ENCODE measurements at regions not wholly inside any gene's neighbourhood (a gene's known extent, or its start where the extent isn't known, plus 50 kb on each side); places are given as distances from the start of the nearest gene placed in this dataset.

GRCh38 chr9:73259086-73259696, 107.5 kb downstream of the ANXA1 start:
- Histone ChIP-seq H3K27me3 (no peaks in the 10 kb centered on the region), H3K4me1 (no peaks in the 10 kb centered on the region), H3K4me3 (no peak overlapping the region), H3K36me3 (no peaks in the 10 kb centered on the region), H3K27ac (no peak overlapping the region), H3K9me3 (no peaks in the 10 kb centered on the region)
- no peak for DNase-seq
- intact Hi-C loops (cut with DNase I) = no loop called here
- TF ChIP-seq, protein P1, sequence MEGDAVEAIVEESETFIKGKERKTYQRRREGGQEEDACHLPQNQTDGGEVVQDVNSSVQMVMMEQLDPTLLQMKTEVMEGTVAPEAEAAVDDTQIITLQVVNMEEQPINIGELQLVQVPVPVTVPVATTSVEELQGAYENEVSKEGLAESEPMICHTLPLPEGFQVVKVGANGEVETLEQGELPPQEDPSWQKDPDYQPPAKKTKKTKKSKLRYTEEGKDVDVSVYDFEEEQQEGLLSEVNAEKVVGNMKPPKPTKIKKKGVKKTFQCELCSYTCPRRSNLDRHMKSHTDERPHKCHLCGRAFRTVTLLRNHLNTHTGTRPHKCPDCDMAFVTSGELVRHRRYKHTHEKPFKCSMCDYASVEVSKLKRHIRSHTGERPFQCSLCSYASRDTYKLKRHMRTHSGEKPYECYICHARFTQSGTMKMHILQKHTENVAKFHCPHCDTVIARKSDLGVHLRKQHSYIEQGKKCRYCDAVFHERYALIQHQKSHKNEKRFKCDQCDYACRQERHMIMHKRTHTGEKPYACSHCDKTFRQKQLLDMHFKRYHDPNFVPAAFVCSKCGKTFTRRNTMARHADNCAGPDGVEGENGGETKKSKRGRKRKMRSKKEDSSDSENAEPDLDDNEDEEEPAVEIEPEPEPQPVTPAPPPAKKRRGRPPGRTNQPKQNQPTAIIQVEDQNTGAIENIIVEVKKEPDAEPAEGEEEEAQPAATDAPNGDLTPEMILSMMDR (IDR thresholded peaks at IDR 0.05) = no peak
- ATAC-seq = no peak

DNA sequence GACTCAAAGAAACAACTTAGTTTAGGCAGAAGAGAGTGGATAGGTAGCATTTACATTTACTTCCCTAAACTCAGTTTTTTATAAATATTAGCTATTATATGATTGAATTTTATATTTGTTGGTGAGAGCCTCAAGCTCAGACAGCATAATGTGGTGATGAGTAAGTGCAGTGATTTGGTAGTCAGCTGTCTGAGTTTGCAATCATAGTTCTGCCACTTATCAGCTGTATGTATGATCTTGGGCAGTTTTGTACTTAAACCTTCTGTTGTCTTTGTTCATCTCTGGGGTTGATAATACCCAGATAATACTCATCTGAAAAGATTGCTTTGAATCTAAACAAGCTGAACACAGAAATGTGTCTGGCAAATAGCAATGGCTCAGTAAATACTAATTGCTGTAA, 108.8 kb downstream of the ANXA1 start:
- DNase-seq = no peak

DNA sequence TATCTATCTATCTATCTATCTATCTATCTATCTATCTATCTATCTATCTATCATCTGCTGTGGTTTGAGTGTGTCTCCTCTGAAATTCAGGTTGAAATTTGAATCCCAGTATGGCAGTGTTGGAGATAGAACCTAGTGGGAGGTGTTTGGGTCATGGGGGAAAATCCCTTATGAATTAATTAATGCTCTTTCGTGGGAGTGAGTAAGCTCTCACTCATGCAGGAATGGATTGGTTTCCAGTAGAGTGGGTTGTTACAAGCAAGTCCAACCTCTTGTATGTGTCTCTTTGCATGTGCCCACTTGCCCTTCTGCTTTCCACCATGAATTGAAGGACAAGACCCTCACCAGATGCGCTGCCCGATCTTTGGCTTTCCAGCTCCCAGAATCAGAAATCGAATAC, 113.0 kb downstream of the ANXA1 start:
- intact Hi-C loops (cut with DNase I) = no loop called here
- Histone ChIP-seq H3K9me3 (no peaks in the 10 kb centered on the region), H3K27ac (no peak overlapping the region), H3K4me3 (no peak overlapping the region), H3K27me3 (no peaks in the 10 kb centered on the region), H3K36me3 (no peaks in the 10 kb centered on the region), H3K4me1 (no peaks in the 10 kb centered on the region)
- TF ChIP-seq, protein P1 (IDR thresholded peaks at IDR 0.05) = no peak
- ATAC-seq = no peak
- DNase-seq = no peak

More for the DNA sequence above, 108.8 kb downstream of the ANXA1 start:
- no peaks in the 10 kb centered on the region for H3K36me3 ChIP-seq
- no peaks in the 10 kb centered on the region for H3K4me1 ChIP-seq
- H3K27ac ChIP-seq = no peak overlapping the region
- ATAC-seq = no peak
- no peaks in the 10 kb centered on the region for H3K9me3 ChIP-seq
- H3K4me3 ChIP-seq = no peak overlapping the region
- TF ChIP-seq, protein P1 (IDR thresholded peaks at IDR 0.05) = no peak
- intact Hi-C loops (cut with DNase I) = no loop called here
- no peaks in the 10 kb centered on the region for H3K27me3 ChIP-seq

GRCh38 chr9:73265876-73266275, 114.2 kb downstream of the ANXA1 start:
- no peak for DNase-seq
- H3K4me3 ChIP-seq = no peak overlapping the region
- intact Hi-C loops (cut with DNase I) = no loop called here

GRCh38 chr9:73269430-73270101, 117.9 kb downstream of the ANXA1 start:
- Histone ChIP-seq H3K27ac (no peak overlapping the region), H3K27me3 (no peaks in the 10 kb centered on the region), H3K36me3 (no peaks in the 10 kb centered on the region), H3K4me1 (no peaks in the 10 kb centered on the region), H3K4me3 (no peak overlapping the region), H3K9me3 (no peaks in the 10 kb centered on the region)
- intact Hi-C loops (cut with DNase I) = no loop called here
- ATAC-seq (peak; percentile 37), DNase-seq (no peak)
- TF ChIP-seq, protein P1 (IDR thresholded peaks at IDR 0.05) = no peak

More at GRCh38 chr9:73265876-73266275, 114.2 kb downstream of the ANXA1 start:
- TF ChIP-seq, protein P1 (IDR thresholded peaks at IDR 0.05) = no peak
- Histone ChIP-seq H3K9me3 (no peaks in the 10 kb centered on the region), H3K27ac (no peak overlapping the region), H3K36me3 (no peaks in the 10 kb centered on the region), H3K4me1 (no peaks in the 10 kb centered on the region), H3K27me3 (no peaks in the 10 kb centered on the region)
- ATAC-seq = peak; percentile 24
